ENCODE measurements at regions not wholly inside any gene's neighbourhood (a gene's known extent, or its start where the extent isn't known, plus 50 kb on each side); places are given as distances from the start of the nearest gene placed in this dataset.

DNA sequence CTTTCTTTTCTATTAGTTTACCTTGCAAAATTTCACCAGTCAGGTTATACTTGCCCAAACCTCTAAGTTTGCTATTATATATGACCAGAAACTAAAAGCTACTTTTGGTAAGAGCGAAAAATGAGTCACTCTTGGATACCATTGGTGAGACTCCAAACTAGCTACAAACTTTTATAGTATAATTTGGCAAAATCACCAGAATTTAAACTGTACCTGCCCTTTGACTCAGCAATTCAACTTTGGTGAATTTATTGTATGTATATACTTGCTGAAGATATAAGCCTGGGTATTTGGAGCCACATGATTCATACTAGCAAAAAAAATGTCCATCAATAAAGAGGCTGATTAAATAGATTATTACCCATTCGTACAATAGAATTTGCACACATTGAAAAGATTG is 178.7 kb upstream of the STEAP1 start:
- no peaks in the 10 kb centered on the region for H4K20me1 ChIP-seq (ENCODE audit: control insufficient read depth, insufficient read depth, low read depth, low read length)
- H3K4me1 ChIP-seq (ENCODE audit: control insufficient read depth, low read length), result no peaks in the 10 kb centered on the region
- no peaks in the 10 kb centered on the region for H3F3A ChIP-seq (ENCODE audit: control insufficient read depth, insufficient read depth)
- H3K4me3 ChIP-seq (ENCODE audit: low read length), result no peak overlapping the region
- no peaks in the 10 kb centered on the region for H3K9me2 ChIP-seq (replicated peaks; ENCODE audit: control insufficient read depth, low read length)
- no peak overlapping the region for H3K27ac ChIP-seq (ENCODE audit: low read depth, low read length)
- H3K27me3 ChIP-seq (ENCODE audit: control insufficient read depth, low read length), result no peaks in the 10 kb centered on the region
- no peaks in the 10 kb centered on the region for H3K9me3 ChIP-seq (ENCODE audit: control insufficient read depth, insufficient read depth, low read length)
- H3K36me3 ChIP-seq (ENCODE audit: control insufficient read depth, low read length), result no peaks in the 10 kb centered on the region
- TF ChIP-seq CTCF (IDR thresholded peaks at IDR 0.05; ENCODE audit: low read depth, low read length, poor library complexity, severe bottlenecking) (no peak), EZH2phosphoT487 (IDR thresholded peaks at IDR 0.05; ENCODE audit: borderline replicate concordance, low read length) (no peak)
- H3K79me2 ChIP-seq (ENCODE audit: control insufficient read depth, low read length), result no peaks in the 10 kb centered on the region
- H3K4me2 ChIP-seq (ENCODE audit: low read length), result no peak overlapping the region

DNA sequence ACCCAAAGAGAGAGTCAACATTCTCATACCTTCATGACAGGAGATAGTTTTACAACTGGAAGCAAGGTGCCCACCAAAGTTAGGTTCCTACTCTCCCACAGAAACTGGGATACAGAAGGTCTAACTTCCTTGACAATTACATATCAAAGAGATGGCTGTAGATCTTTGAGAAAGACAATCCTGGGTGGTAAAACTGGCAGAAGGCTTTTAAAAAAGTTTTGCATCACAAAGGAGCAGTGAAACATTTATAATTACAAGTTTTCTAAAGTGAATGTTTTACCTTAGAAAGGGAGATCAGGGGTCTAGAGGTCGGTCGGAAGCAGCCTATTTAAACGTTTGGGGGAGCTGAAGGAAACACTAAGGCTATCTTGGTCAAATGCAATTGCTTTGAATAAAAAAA is 166.6 kb upstream of the STEAP1 start:
- TF ChIP-seq CTCF (IDR thresholded peaks at IDR 0.05; ENCODE audit: low read depth, low read length, poor library complexity, severe bottlenecking), result no peak
- H3K9me3 ChIP-seq (ENCODE audit: control insufficient read depth, insufficient read depth, low read length), result no peaks in the 10 kb centered on the region
- H3K4me2 ChIP-seq (ENCODE audit: low read length), result no peak overlapping the region
- no peaks in the 10 kb centered on the region for H3K27me3 ChIP-seq (ENCODE audit: control insufficient read depth, low read length)
- no peaks in the 10 kb centered on the region for H3K4me1 ChIP-seq (ENCODE audit: control insufficient read depth, low read length)
- no peaks in the 10 kb centered on the region for H3K36me3 ChIP-seq (ENCODE audit: control insufficient read depth, low read length)
- no peaks in the 10 kb centered on the region for H3F3A ChIP-seq (ENCODE audit: control insufficient read depth, insufficient read depth)
- no peak overlapping the region for H3K4me3 ChIP-seq (ENCODE audit: low read length)
- H3K27ac ChIP-seq (ENCODE audit: low read depth, low read length), result no peak overlapping the region
- H4K20me1 ChIP-seq (ENCODE audit: control insufficient read depth, insufficient read depth, low read depth, low read length), result no peaks in the 10 kb centered on the region
- no peaks in the 10 kb centered on the region for H3K9me2 ChIP-seq (replicated peaks; ENCODE audit: control insufficient read depth, low read length)
- H3K79me2 ChIP-seq (ENCODE audit: control insufficient read depth, low read length), result no peaks in the 10 kb centered on the region

DNA sequence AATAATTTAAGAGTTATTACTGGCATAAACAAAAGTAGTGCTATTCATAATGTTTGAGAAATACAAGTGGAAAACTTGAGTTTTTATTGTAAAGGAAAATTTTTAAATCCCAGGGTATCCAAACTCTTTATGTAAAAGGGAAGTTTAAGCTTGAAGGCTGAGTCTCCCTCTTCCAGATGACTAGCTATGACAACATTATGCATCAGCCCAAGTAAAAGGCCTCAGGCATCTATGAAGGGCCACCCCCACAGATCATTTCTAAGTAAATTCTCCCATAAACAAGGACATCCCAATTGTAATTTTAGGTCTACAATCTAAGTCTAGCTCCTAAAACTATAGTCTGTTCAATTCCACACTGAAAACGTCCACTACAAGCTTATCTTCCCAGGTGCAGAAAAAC is 166.2 kb upstream of the STEAP1 start:
- TF ChIP-seq EZH2phosphoT487 (IDR thresholded peaks at IDR 0.05; ENCODE audit: borderline replicate concordance, low read length) (no peak), CTCF (IDR thresholded peaks at IDR 0.05; ENCODE audit: low read depth, low read length, poor library complexity, severe bottlenecking) (no peak)
- H3K9me3 ChIP-seq (ENCODE audit: control insufficient read depth, insufficient read depth, low read length), result no peaks in the 10 kb centered on the region

DNA sequence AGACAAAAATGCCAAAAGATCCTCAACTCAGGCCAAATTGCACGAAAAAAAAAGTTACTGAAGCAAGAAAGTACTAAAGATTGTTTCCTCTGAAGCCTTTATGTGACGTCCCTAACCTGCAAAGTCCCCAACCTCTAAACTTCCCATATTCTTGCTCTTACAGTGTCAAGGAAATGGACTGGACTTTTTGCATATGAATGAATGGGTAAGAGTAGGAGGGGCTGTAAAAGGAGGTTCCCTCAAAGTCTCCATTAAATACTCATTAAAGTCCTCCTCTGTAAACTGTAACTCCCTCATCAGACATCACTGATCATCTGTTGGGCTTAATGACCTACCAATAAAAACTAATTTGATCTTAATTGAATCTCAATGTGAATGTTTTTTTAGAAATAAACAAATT is 164.8 kb upstream of the STEAP1 start:
- Histone ChIP-seq H3K27me3 (ENCODE audit: control insufficient read depth, low read length) (no peaks in the 10 kb centered on the region), H3K79me2 (ENCODE audit: control insufficient read depth, low read length) (no peaks in the 10 kb centered on the region), H3F3A (ENCODE audit: control insufficient read depth, insufficient read depth) (no peaks in the 10 kb centered on the region), H3K4me3 (ENCODE audit: low read length) (no peak overlapping the region), H3K9me3 (ENCODE audit: control insufficient read depth, insufficient read depth, low read length) (no peaks in the 10 kb centered on the region), H3K4me1 (ENCODE audit: control insufficient read depth, low read length) (no peaks in the 10 kb centered on the region), H3K9me2 (replicated peaks; ENCODE audit: control insufficient read depth, low read length) (no peaks in the 10 kb centered on the region; the same call in 1 of the 2 replicates), H4K20me1 (ENCODE audit: control insufficient read depth, insufficient read depth, low read depth, low read length) (no peaks in the 10 kb centered on the region), H3K36me3 (ENCODE audit: control insufficient read depth, low read length) (no peaks in the 10 kb centered on the region), H3K27ac (ENCODE audit: low read depth, low read length) (no peak overlapping the region), H3K4me2 (ENCODE audit: low read length) (no peak overlapping the region)
- TF ChIP-seq EZH2phosphoT487 (IDR thresholded peaks at IDR 0.05; ENCODE audit: borderline replicate concordance, low read length) (no peak), CTCF (IDR thresholded peaks at IDR 0.05; ENCODE audit: low read depth, low read length, poor library complexity, severe bottlenecking) (no peak)

More for the DNA sequence above, 166.2 kb upstream of the STEAP1 start:
- H3K79me2 ChIP-seq (ENCODE audit: control insufficient read depth, low read length), result no peaks in the 10 kb centered on the region
- no peaks in the 10 kb centered on the region for H3K4me1 ChIP-seq (ENCODE audit: control insufficient read depth, low read length)
- no peak overlapping the region for H3K4me3 ChIP-seq (ENCODE audit: low read length)
- H3K9me2 ChIP-seq (replicated peaks; ENCODE audit: control insufficient read depth, low read length), result no peaks in the 10 kb centered on the region
- no peaks in the 10 kb centered on the region for H3K27me3 ChIP-seq (ENCODE audit: control insufficient read depth, low read length)
- no peaks in the 10 kb centered on the region for H3K36me3 ChIP-seq (ENCODE audit: control insufficient read depth, low read length)
- no peak overlapping the region for H3K27ac ChIP-seq (ENCODE audit: low read depth, low read length)
- no peak overlapping the region for H3K4me2 ChIP-seq (ENCODE audit: low read length)
- H4K20me1 ChIP-seq (ENCODE audit: control insufficient read depth, insufficient read depth, low read depth, low read length), result no peaks in the 10 kb centered on the region
- H3F3A ChIP-seq (ENCODE audit: control insufficient read depth, insufficient read depth), result no peaks in the 10 kb centered on the region
